ENCODE measurements at regions not wholly inside any gene's neighbourhood (a gene's known extent, or its start where the extent isn't known, plus 50 kb on each side); places are given as distances from the start of the nearest gene placed in this dataset.

DNA sequence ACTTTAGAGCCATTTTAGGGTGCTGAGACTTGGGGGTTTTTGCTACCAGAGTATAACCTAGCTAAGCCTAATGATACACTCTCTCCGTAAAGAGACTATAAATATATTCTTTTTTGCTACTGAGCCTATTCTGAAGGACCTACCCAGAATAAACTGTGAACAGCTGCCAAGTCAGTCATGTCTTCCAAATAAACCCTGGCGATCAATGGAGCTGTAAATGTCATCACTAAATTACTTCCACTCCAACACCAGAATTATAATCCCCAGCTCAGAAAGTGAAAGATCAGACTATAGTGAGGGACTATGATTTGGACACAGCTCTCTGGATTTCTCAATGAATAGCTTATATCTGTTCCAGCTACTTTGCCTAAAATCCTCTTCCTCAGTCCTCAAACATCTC lies 178.9 kb downstream of the METTL4 start:
- TF ChIP-seq, protein P1, sequence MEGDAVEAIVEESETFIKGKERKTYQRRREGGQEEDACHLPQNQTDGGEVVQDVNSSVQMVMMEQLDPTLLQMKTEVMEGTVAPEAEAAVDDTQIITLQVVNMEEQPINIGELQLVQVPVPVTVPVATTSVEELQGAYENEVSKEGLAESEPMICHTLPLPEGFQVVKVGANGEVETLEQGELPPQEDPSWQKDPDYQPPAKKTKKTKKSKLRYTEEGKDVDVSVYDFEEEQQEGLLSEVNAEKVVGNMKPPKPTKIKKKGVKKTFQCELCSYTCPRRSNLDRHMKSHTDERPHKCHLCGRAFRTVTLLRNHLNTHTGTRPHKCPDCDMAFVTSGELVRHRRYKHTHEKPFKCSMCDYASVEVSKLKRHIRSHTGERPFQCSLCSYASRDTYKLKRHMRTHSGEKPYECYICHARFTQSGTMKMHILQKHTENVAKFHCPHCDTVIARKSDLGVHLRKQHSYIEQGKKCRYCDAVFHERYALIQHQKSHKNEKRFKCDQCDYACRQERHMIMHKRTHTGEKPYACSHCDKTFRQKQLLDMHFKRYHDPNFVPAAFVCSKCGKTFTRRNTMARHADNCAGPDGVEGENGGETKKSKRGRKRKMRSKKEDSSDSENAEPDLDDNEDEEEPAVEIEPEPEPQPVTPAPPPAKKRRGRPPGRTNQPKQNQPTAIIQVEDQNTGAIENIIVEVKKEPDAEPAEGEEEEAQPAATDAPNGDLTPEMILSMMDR (IDR thresholded peaks at IDR 0.05), result no peak
- Histone ChIP-seq H3K27me3 (no peaks in the 10 kb centered on the region), H3K4me3 (no peak overlapping the region), H3K4me1 (peaks cover 0 to 3% of the 10 kb centered on the region in 2 donors), H3K9me3 (peaks cover 0 to 6% of the 10 kb centered on the region in 2 donors), H3K27ac (no peak overlapping the region), H3K36me3 (no peaks in the 10 kb centered on the region)
- DNase-seq (ENCODE audit: low spot score), result no peak

DNA sequence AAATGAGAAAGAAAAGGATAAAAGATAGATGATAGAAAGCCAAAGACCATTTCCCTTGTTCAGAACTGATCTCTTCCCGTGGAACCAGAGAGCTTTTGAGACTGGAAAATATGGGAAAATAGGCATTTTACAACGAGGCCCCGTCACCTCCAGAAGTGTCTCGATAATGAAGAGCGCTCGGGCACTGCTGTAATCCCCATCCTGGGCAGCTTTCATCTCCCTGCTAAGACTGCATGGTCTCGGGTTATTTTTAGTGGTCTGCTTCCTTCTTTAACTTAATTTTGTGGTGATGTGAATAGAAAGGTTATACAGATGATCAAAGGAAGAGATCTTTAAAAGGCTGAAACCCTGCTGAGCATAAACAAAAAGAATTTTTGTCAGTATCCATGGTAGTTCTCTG lies 176.6 kb downstream of the METTL4 start:
- no peak overlapping the region for H3K27ac ChIP-seq
- H3K4me1 ChIP-seq, result peaks cover 0 to 3% of the 10 kb centered on the region in 2 donors
- no peak for DNase-seq (ENCODE audit: low spot score)
- no peak overlapping the region for H3K4me3 ChIP-seq
- no peaks in the 10 kb centered on the region for H3K36me3 ChIP-seq
- H3K9me3 ChIP-seq, result no peaks in the 10 kb centered on the region
- H3K27me3 ChIP-seq, result no peaks in the 10 kb centered on the region
- TF ChIP-seq, protein P1 (IDR thresholded peaks at IDR 0.05), result no peak

DNA sequence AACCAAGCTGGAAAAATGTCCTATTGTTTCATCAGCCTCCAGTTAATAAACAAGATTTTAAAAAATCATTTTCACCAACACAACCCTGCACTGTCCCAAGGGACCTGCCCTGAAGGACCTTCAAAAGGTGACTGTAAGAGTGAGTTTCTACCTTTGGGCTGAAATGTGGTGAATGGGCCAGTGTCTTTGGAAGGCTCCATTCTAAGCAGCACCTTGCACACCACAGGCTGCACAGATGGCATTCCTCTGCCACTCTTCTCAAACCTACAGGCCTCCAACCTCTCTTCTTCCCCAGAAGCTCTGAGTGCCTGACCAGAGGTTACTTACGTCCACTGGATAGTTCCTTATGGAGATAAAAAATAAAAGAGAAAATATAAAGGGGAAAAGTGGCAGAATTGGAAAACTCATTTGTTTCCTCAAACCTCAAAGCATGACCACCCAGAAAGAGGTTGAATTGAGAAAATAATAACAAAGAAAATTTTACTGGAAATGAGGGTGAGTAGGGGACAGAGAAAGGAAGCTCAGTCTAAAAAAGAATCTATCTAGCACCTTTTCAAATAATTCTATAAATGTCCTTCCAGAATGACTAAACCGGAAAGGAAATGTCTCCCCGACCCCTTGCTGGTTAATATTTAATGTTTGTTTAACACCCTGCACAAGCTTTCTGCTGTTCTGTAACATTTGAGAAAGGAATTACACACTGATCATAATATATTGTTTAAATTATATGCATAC lies 175.7 kb downstream of the METTL4 start:
- TF ChIP-seq, protein P1 (IDR thresholded peaks at IDR 0.05), result no peak
- Histone ChIP-seq H3K36me3 (no peaks in the 10 kb centered on the region), H3K4me3 (no peak overlapping the region), H3K9me3 (no peaks in the 10 kb centered on the region), H3K4me1 (peaks cover 0 to 3% of the 10 kb centered on the region in 2 donors), H3K27ac (no peak overlapping the region), H3K27me3 (no peaks in the 10 kb centered on the region)
- no peak for DNase-seq (ENCODE audit: low spot score)

- Histone ChIP-seq H3K4me3 (no peak overlapping the region), H3K27ac (no peak overlapping the region), H3K4me1 (peaks cover 0 to 3% of the 10 kb centered on the region in 2 donors), H3K9me3 (no peaks in the 10 kb centered on the region), H3K36me3 (no peaks in the 10 kb centered on the region), H3K27me3 (no peaks in the 10 kb centered on the region)
- no peak for DNase-seq (ENCODE audit: low spot score)
- TF ChIP-seq, protein P1 (IDR thresholded peaks at IDR 0.05), result no peak
These were observed 175.2 kb downstream of the METTL4 start for GRCh38 chr18:2396162-2396505.

- no peaks in the 10 kb centered on the region for H3K36me3 ChIP-seq
- no peak overlapping the region for H3K4me3 ChIP-seq
- no peak for DNase-seq (ENCODE audit: low spot score)
- H3K9me3 ChIP-seq, result no peaks in the 10 kb centered on the region
- H3K27ac ChIP-seq, result no peak overlapping the region
- no peaks in the 10 kb centered on the region for H3K27me3 ChIP-seq
- H3K4me1 ChIP-seq, result no peaks in the 10 kb centered on the region
- TF ChIP-seq, protein P1 (IDR thresholded peaks at IDR 0.05), result no peak
These were observed 170.6 kb downstream of the METTL4 start for GRCh38 chr18:2400701-2401196.

- Histone ChIP-seq H3K27me3 (no peaks in the 10 kb centered on the region), H3K9me3 (no peaks in the 10 kb centered on the region), H3K27ac (no peak overlapping the region), H3K4me1 (no peaks in the 10 kb centered on the region), H3K36me3 (no peaks in the 10 kb centered on the region), H3K4me3 (no peak overlapping the region)
- no peak for DNase-seq (ENCODE audit: low spot score)
- TF ChIP-seq, protein P1 (IDR thresholded peaks at IDR 0.05), result no peak
These were observed 169.2 kb downstream of the METTL4 start for GRCh38 chr18:2402084-2402483.
